HG03521 (cell line): ENCODE measurements at regions not wholly inside any gene's neighbourhood (a gene's known extent, or its start where the extent isn't known, plus 50 kb on each side); places are given as distances from the start of the nearest gene placed in this dataset.
"Not testable (repeated sequence)": the region's sequence is repeated elsewhere in the genome, so short reads cannot be mapped to it uniquely, and the experiment has no call there.

Experiments used
- ATAC-seq: cut with Tn5 transposase; IDR thresholded peaks from one replicate; pipeline ENCODE4 v1.9.1; 2021; ENCODE audit warnings: mild to moderate bottlenecking, moderate library complexity; ENCODE audit not compliant: unreplicated experiment

GRCh38 chr5:99089822-99090549 lies 161.2 kb upstream of the CHD1 start:
- no peak for ATAC-seq

GRCh38 chr5:99088309-99088708 lies 159.5 kb upstream of the CHD1 start:
- ATAC-seq = no peak

GRCh38 chr5:99083197-99083596 lies 154.4 kb upstream of the CHD1 start:
- ATAC-seq = no peak

DNA sequence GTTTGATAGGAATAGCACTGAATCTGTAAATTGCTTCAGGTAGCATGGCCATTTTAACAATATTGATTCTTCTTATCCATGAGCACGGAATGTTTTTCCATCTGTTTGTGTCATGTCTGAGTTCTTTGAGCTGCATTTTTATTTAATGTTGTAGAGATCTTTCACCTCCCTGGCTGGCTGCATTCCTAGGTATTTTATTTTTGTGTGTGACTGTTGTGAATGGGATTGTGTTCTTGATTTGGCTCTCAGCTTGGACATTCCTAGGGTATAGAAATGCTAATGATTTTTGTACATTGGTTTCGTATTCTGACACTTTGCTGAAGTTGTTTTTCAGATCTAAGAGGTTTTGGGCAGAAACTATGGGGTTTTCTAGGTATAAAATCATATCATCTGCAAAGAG lies 152.9 kb upstream of the CHD1 start:
- no peak for ATAC-seq

GRCh38 chr5:99076723-99077640 lies 148.2 kb upstream of the CHD1 start:
- peak; percentile 76 for ATAC-seq

GRCh38 chr5:99072846-99073245 lies 144.0 kb upstream of the CHD1 start:
- no peak for ATAC-seq

DNA sequence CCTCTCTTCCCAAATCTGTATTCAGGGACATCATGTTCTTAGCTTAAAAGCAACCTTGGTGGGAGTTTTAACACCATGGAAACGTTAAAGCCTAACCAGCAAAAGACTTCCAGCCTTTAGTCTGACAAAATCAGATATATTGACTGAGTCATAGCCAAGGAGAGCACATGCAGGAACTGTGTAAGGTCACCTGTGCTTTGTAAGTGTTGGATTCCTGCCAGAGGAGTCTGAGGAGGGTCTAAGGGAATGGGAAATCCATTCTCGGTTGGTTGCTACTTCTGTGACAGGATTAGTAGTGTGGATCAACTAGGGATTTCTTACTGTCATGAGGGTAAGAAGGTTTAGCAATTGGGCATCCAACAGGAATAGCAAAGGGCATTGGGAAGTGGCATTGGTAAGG lies 142.0 kb upstream of the CHD1 start:
- no peak for ATAC-seq

DNA sequence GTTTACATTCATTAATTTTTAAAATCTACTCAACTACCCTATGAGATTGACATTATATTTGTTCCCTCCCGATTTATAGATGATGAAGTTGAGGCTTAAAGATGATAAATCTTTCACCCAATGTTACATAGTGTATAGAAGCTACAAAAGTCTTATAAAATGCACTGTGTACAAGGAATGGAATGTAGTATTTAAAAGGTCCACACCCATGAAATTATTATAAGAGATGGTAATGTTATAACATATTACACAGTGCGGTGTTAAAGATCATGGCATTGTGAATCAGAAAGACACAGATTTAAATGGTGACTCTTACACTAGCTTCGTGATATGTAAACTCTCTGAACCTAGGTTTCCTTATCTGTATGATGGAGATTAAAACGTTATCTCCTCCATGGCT lies 141.6 kb upstream of the CHD1 start:
- no peak for ATAC-seq

GRCh38 chr5:99068944-99069650 lies 140.3 kb upstream of the CHD1 start:
- ATAC-seq = peak; percentile 81

DNA sequence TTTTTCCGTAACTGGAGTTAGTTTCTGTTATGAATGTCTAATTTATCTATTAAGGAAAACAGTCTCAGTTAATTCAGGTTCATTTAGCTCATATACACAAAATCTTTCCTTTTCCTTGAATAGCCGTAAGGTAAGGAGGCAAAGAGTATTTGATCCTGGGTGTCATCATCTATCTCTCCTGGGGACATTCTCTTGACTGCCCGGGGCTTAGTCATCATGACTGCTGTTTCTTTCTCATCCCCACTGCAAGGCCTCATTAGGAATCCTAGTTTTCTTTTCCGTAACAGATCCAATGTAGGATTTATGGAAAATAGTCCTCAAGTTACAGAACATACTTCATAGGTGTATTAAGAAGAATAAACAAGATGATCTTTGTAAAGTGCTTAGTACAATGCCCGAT lies 134.9 kb upstream of the CHD1 start:
- ATAC-seq = no peak

DNA sequence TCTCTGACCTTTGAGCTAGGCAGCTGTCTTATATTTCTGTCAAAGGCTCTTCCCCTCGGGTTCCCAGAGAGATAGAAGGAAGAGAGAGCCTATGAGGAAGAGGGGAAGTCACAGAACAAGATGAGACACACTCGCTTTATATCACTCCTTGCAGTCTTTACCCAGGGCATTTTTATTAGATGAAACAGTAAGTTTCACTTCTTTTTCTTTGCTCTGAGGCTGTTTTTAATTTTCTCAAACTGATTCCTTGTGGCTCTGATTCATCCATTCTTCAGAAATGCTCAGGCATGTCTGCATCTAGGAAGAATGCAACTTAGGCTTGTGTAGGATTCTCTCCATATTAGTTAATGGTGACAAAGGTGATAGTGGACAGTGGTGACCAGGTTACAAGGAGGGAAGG lies 132.9 kb upstream of the CHD1 start:
- no peak for ATAC-seq

DNA sequence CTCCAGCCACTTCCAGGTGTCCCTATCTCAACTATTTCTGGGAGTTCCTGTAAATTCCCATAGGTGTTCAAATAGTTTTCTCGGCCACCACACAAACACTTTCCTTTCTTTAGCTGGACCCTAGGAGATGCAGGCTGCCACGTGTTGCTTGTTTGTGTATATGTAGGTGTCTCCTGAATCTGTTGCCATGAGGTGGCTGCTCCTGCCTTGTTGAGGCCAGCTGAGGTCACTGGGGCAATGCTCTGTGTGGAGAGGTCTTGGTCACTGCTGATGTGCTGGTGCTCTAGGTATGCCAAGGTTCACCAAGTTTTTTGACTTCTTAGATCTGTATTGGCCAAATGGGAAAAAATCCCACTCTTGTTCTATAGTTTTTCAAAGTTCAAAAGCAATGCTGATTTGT lies 132.5 kb upstream of the CHD1 start:
- no peak for ATAC-seq

GRCh38 chr5:99060306-99061261 lies 131.8 kb upstream of the CHD1 start:
- no peak for ATAC-seq

DNA sequence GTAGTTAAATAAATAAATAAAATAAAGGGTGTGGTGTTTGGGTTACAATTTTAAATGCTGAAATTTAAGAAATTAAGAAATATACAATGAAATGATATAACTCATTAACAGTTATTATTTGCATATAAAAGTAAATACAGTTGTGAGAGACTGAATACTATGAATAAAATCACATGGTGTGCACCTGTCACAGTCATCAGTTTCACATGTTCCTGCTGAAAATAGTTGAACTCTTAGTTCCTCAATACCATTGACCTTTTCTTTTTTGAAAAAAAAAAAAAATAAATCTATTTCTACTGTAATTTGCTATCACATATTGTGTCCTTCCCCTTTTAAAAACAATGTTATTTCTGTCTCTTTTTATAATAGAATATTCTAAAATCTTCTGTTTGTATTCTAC lies 130.9 kb upstream of the CHD1 start:
- ATAC-seq = peak; percentile 69

GRCh38 chr5:99058466-99058865 lies 129.7 kb upstream of the CHD1 start:
- no peak for ATAC-seq

DNA sequence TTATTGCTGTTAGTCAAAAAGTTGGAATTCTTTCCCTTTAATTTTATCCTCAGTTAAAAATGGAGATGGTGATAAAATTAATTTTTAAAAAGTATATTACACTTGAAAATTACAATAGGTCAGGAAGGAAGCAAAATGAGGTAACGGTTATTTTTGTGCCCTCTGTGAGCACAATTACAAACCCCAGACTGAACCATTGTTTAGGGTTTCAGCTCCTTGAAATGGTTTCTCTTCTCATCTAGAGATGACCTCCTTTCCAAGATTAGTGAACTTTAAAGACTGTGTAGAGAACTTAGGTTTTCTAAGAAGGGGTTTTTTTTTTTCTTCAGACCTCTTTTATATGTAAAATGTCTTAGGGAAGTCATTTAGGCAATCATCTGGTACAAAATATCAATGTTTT lies 126.2 kb upstream of the CHD1 start:
- ATAC-seq = no peak

DNA sequence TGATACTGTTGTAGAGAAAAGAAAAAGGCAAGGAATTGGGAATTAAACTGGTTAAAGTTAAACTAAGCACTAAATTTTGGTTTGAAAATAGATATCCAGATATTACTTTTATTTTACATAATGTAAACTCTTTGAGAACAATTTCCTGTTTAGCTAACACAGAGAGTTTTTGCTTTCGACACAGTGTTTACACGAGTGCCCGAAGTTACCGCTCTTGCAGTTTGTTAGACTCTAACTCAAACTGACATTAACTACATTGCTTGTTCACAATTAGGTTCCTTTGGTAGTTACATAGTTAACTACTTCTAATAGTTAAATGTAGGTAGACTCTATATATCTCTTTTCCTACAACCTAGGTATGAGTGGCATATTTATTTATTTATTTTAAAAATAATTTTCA lies 117.1 kb upstream of the CHD1 start:
- no peak for ATAC-seq

GRCh38 chr5:99043257-99043656 lies 114.5 kb upstream of the CHD1 start:
- not testable (repeated sequence) for ATAC-seq

DNA sequence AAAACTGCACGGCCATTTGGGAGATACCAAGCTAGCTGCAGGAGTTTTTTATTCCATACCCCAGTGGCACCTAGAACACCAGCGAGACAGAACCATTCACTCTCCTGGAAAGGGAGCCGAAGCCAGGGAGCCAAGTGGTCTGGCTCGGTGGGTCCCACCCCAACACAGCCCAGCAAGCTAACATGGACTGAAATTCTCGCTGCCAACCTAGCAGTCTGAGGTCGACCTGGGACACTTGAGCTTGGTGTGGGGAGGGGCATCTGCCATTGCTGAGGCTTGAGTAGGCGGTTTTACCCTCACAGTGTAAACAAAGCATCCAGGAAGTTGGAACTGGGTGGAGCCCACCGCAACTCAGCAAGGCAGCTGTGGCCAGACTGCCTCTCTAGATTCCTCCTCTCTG lies 108.9 kb upstream of the CHD1 start:
- no peak for ATAC-seq

DNA sequence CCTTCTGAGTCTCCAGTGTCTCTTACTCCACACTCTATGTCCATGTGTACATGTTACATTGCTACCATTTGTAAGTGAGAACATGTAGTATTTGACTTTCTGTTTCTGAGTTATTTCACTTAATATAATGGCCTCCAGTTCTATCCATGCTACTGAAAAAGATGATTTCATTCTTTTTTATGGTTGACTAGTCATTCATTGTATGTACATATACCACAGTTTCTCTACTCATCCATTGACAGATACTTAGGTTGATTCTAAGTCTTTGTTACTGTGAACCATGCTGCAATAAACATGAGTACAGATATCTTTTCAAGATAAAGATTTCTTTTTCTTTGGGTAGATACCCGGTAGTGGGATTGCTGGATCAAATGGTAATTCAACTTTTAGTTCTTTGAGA lies 107.1 kb upstream of the CHD1 start:
- no peak for ATAC-seq

GRCh38 chr5:99034336-99034735 lies 105.5 kb upstream of the CHD1 start:
- ATAC-seq = no peak
